ENCODE measurements at regions not wholly inside any gene's neighbourhood (a gene's known extent, or its start where the extent isn't known, plus 50 kb on each side); places are given as distances from the start of the nearest gene placed in this dataset.

DNA sequence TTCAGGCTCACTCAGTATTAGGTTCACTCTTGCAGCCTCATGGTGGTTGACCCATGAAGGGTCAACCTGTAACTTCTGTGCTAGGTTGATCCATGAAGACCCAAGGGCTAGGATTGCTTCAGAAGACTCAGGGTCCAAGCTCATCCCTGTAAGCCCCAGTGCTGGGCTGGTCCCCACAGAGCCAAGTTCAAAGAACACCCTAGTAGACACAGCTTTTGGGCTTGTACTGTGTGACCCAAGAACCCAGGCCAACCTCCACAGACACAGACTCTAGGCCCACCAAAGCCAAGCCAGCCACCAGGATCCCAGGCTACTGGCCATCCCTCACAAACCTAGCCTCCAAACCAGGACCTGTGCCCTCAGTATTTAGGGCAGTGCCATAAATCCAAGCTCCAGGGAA lies 1020.6 kb downstream of the SLC16A7 start:
- TF ChIP-seq, protein P1, sequence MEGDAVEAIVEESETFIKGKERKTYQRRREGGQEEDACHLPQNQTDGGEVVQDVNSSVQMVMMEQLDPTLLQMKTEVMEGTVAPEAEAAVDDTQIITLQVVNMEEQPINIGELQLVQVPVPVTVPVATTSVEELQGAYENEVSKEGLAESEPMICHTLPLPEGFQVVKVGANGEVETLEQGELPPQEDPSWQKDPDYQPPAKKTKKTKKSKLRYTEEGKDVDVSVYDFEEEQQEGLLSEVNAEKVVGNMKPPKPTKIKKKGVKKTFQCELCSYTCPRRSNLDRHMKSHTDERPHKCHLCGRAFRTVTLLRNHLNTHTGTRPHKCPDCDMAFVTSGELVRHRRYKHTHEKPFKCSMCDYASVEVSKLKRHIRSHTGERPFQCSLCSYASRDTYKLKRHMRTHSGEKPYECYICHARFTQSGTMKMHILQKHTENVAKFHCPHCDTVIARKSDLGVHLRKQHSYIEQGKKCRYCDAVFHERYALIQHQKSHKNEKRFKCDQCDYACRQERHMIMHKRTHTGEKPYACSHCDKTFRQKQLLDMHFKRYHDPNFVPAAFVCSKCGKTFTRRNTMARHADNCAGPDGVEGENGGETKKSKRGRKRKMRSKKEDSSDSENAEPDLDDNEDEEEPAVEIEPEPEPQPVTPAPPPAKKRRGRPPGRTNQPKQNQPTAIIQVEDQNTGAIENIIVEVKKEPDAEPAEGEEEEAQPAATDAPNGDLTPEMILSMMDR (IDR thresholded peaks at IDR 0.05; ENCODE audit: poor library complexity, severe bottlenecking) = no peak
- no peak for TF ChIP-seq TAF1 (IDR thresholded peaks at IDR 0.05; ENCODE audit: low read depth)
- no peak for TF ChIP-seq RAD21 (conservative IDR thresholded peaks at IDR 0.05)
- TF ChIP-seq EZH2 (IDR thresholded peaks at IDR 0.05; ENCODE audit: borderline replicate concordance, insufficient read depth, low read length, poor library complexity, severe bottlenecking) = no peak
- no peak for TF ChIP-seq SMC3 (conservative IDR thresholded peaks at IDR 0.05; ENCODE audit: poor library complexity)
- TF ChIP-seq EP300 (conservative IDR thresholded peaks at IDR 0.05; ENCODE audit: poor library complexity, severe bottlenecking) = no peak

Data from neural cell (in vitro differentiated cells).